SK-N-SH treated with all-trans-retinoic acid at 6 μM for 48 hours (cell line): ENCODE measurements at regions not wholly inside any gene's neighbourhood (a gene's known extent, or its start where the extent isn't known, plus 50 kb on each side); places are given as distances from the start of the nearest gene placed in this dataset.

ENCODE experiments used
- ATAC-seq: fragments of 200-7000 bp; cut with Tn5 transposase; 3 replicates; pipeline ENCODE4 v1.9.1; 2020; ENCODE audit warnings: mild to moderate bottlenecking, moderate library complexity
- ARNTL ChIP-seq: fragments of 450-650 bp; formaldehyde crosslinking; IDR thresholded peaks from 2 replicates; pipeline ENCODE4 v1.5.0; 2020; ENCODE audit warnings: low read depth, mild to moderate bottlenecking, moderate library complexity, borderline replicate concordance
- CSDC2 ChIP-seq: fragments of 250-450 bp; sonication (Bioruptor Pico); IDR thresholded peaks from 2 replicates; pipeline ENCODE4 v1.5.0; 2020; ENCODE audit warnings: mild to moderate bottlenecking, moderate library complexity
- ESRRG ChIP-seq: fragments of 250-450 bp; sonication (Bioruptor Pico); IDR thresholded peaks from 2 replicates; pipeline ENCODE4 v1.6.1; 2021; ENCODE audit warnings: mild to moderate bottlenecking
- GLIS3 ChIP-seq: fragments of 250-450 bp; sonication (Bioruptor Pico); IDR thresholded peaks from 2 replicates; pipeline ENCODE4 v1.5.0; 2020; ENCODE audit warnings: mild to moderate bottlenecking, moderate library complexity
- RARB ChIP-seq: fragments of 250-450 bp; sonication (Bioruptor Pico); IDR thresholded peaks from 2 replicates; pipeline ENCODE4 v1.8.0; 2021; ENCODE audit warnings: mild to moderate bottlenecking, moderate library complexity
- SNAI2 ChIP-seq: fragments of 250-450 bp; sonication (Bioruptor Pico); IDR thresholded peaks from 2 replicates; pipeline ENCODE4 v1.5.0; 2020; ENCODE audit warnings: mild to moderate bottlenecking, moderate library complexity
- TCF4 ChIP-seq: fragments of 250-450 bp; sonication (Bioruptor Pico); IDR thresholded peaks from 2 replicates; pipeline ENCODE4 v1.8.0; 2021; ENCODE audit warnings: mild to moderate bottlenecking, moderate library complexity, borderline replicate concordance
- TOX ChIP-seq: fragments of 250-450 bp; sonication (Bioruptor Pico); IDR thresholded peaks from 2 replicates; pipeline ENCODE4 v1.8.0; 2021; ENCODE audit warnings: mild to moderate bottlenecking, moderate library complexity, borderline replicate concordance
- ZC3H10 ChIP-seq: fragments of 250-450 bp; sonication (Bioruptor Pico); IDR thresholded peaks from 2 replicates; pipeline ENCODE4 v1.5.1; 2021; ENCODE audit warnings: mild to moderate bottlenecking, moderate library complexity
- ZFP3 ChIP-seq: fragments of 250-450 bp; sonication (Bioruptor Pico); IDR thresholded peaks from 2 replicates; pipeline ENCODE4 v1.5.0; 2020; ENCODE audit warnings: mild to moderate bottlenecking, moderate library complexity
- ZFP30 ChIP-seq: fragments of 450-650 bp; formaldehyde crosslinking; IDR thresholded peaks from 2 replicates; pipeline ENCODE4 v1.5.0; 2022; ENCODE audit warnings: mild to moderate bottlenecking, moderate library complexity
- ZNF70 ChIP-seq: fragments of 450-650 bp; formaldehyde crosslinking; IDR thresholded peaks from 2 replicates; pipeline ENCODE4 v1.5.0; 2020; ENCODE audit warnings: mild to moderate bottlenecking, moderate library complexity
- ZNF8 ChIP-seq: fragments of 450-650 bp; formaldehyde crosslinking; IDR thresholded peaks from 2 replicates; pipeline ENCODE4 v1.5.0; 2020; ENCODE audit warnings: mild to moderate bottlenecking, moderate library complexity
- TF ChIP-seq, protein P1 (sequence below): fragments of 250-450 bp; sonication (Bioruptor Pico); IDR thresholded peaks from 2 replicates; pipeline ENCODE4 v1.5.1; 2020; ENCODE audit warnings: low read depth, mild to moderate bottlenecking, moderate library complexity
- TF ChIP-seq, protein P2 (sequence below): fragments of 250-450 bp; sonication (Bioruptor Pico); IDR thresholded peaks from 2 replicates; pipeline ENCODE4 v1.8.0; 2021; ENCODE audit warnings: low read depth, mild to moderate bottlenecking, moderate library complexity, borderline replicate concordance
- TF ChIP-seq, protein P3 (sequence below): fragments of 250-450 bp; sonication (Bioruptor Pico); IDR thresholded peaks from 2 replicates; pipeline ENCODE4 v1.8.0; 2020; ENCODE audit warnings: mild to moderate bottlenecking, moderate library complexity, borderline replicate concordance
- TF ChIP-seq, protein P4 (sequence below): fragments of 250-450 bp; sonication (Bioruptor Pico); IDR thresholded peaks from 2 replicates; pipeline ENCODE4 v1.5.1; 2021; ENCODE audit warnings: mild to moderate bottlenecking, moderate library complexity
- TF ChIP-seq, protein P5 (sequence below): fragments of 250-450 bp; sonication (Bioruptor Pico); IDR thresholded peaks from 2 replicates; pipeline ENCODE4 v1.5.0; 2020; ENCODE audit warnings: mild to moderate bottlenecking, moderate library complexity

DNA sequence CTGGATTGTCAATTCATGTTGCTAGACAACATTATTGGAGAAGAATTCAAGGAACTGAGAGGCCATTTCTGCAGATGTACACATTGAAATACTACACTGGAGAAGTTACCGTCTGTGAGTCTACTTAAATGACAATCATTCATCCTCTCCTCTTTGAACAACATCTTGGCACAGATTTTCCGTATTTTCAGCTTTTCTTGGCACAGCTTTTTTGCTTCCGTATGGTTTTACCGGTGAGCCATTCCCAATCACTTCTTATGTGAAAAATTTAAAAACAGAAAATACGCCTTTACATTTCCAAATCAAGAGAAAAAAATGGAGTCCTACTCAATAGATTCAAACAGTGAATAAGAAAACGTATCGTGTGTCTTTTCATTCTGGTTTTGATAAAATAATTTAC is 1493.7 kb downstream of the AMY1C start:
- ATAC-seq, result no peak
- TF ChIP-seq ESRRG (CRISPR knock-in tag) (no peak), ZNF8 (no peak), ARNTL (CRISPR knock-in tag) (no peak), SNAI2 (no peak), ZFP30 (CRISPR knock-in tag) (no peak), GLIS3 (CRISPR knock-in tag) (no peak), TOX (CRISPR knock-in tag) (no peak), ZC3H10 (CRISPR knock-in tag) (no peak)
- TF ChIP-seq, protein P1, sequence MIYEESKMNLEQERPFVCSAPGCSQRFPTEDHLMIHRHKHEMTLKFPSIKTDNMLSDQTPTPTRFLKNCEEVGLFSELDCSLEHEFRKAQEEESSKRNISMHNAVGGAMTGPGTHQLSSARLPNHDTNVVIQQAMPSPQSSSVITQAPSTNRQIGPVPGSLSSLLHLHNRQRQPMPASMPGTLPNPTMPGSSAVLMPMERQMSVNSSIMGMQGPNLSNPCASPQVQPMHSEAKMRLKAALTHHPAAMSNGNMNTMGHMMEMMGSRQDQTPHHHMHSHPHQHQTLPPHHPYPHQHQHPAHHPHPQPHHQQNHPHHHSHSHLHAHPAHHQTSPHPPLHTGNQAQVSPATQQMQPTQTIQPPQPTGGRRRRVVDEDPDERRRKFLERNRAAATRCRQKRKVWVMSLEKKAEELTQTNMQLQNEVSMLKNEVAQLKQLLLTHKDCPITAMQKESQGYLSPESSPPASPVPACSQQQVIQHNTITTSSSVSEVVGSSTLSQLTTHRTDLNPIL (CRISPR knock-in tag), result no peak

DNA sequence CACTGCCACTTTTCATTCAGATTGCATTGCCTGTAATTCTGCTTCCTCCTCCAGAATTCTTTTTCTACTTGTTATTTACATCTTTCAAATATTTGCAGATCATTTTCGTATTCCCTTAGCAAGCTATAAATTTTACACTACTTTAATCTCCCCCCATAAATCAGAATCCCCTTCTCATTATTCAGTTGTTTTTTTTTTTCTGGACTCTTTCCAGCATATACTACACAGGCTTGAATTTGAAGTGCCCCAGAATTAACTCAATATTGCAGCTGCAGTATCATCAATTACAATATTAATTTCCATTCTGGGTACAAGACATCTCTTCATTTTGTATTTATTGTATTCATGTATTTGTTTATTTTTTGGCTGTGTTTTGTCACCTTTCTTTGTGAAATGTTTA is 1494.3 kb downstream of the AMY1C start:
- no peak for ATAC-seq
- TF ChIP-seq ZNF70 (CRISPR knock-in tag) (no peak), ZFP3 (CRISPR knock-in tag) (no peak)
- TF ChIP-seq, protein P2, sequence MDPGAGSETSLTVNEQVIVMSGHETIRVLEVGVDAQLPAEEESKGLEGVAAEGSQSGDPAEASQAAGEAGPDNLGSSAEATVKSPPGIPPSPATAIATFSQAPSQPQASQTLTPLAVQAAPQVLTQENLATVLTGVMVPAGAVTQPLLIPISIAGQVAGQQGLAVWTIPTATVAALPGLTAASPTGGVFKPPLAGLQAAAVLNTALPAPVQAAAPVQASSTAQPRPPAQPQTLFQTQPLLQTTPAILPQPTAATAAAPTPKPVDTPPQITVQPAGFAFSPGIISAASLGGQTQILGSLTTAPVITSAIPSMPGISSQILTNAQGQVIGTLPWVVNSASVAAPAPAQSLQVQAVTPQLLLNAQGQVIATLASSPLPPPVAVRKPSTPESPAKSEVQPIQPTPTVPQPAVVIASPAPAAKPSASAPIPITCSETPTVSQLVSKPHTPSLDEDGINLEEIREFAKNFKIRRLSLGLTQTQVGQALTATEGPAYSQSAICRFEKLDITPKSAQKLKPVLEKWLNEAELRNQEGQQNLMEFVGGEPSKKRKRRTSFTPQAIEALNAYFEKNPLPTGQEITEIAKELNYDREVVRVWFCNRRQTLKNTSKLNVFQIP (CRISPR knock-in tag), result no peak
- TF ChIP-seq, protein P3, sequence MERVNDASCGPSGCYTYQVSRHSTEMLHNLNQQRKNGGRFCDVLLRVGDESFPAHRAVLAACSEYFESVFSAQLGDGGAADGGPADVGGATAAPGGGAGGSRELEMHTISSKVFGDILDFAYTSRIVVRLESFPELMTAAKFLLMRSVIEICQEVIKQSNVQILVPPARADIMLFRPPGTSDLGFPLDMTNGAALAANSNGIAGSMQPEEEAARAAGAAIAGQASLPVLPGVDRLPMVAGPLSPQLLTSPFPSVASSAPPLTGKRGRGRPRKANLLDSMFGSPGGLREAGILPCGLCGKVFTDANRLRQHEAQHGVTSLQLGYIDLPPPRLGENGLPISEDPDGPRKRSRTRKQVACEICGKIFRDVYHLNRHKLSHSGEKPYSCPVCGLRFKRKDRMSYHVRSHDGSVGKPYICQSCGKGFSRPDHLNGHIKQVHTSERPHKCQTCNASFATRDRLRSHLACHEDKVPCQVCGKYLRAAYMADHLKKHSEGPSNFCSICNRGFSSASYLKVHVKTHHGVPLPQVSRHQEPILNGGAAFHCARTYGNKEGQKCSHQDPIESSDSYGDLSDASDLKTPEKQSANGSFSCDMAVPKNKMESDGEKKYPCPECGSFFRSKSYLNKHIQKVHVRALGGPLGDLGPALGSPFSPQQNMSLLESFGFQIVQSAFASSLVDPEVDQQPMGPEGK (CRISPR knock-in tag), result no peak

DNA sequence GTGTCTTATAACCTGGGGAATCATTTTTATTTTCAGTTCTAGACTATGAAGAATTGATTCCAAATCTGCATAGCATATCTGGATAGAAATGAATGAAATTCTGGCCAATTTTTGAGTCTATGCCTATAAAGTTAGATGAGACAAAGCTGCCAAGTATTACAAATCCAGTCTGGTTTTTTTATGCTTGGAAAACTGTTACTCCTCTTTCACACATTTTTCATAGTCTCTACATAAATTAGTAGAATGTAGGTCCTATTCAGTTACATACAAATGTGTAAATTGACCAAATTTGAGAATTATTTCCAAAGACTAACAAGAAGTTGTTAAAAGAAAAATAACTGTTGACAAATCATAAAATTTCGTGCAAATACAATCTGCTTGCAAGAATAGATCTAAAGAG is 1505.2 kb downstream of the AMY1C start:
- TF ChIP-seq CSDC2 (CRISPR knock-in tag) (no peak), RARB (CRISPR knock-in tag) (no peak), ZFP30 (CRISPR knock-in tag) (no peak), GLIS3 (CRISPR knock-in tag) (no peak)
- TF ChIP-seq, protein P1 (CRISPR knock-in tag), result no peak
- TF ChIP-seq, protein P4, sequence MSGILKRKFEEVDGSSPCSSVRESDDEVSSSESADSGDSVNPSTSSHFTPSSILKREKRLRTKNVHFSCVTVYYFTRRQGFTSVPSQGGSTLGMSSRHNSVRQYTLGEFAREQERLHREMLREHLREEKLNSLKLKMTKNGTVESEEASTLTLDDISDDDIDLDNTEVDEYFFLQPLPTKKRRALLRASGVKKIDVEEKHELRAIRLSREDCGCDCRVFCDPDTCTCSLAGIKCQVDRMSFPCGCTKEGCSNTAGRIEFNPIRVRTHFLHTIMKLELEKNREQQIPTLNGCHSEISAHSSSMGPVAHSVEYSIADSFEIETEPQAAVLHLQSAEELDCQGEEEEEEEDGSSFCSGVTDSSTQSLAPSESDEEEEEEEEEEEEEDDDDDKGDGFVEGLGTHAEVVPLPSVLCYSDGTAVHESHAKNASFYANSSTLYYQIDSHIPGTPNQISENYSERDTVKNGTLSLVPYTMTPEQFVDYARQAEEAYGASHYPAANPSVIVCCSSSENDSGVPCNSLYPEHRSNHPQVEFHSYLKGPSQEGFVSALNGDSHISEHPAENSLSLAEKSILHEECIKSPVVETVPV (CRISPR knock-in tag), result no peak
- no peak for ATAC-seq

DNA sequence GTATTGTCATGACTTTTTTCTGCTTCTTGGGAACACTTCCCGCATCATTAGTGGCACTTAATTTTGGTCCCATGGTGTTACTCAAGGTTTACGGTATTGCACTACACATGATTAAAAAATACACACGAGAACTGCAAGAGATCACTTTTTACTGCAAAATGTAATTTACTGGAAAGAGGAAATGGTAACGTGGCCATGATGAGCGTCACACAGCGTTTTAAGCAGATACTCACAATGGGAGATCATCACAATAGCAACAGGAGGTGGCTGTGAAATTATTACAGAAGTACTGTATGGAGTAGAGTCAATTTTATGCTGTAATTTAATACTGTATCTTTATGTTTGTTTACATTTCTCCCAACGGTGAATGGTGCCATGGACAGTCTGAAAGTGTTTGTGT is 1510.3 kb downstream of the AMY1C start:
- TF ChIP-seq, protein P1 (CRISPR knock-in tag), result no peak
- TF ChIP-seq, protein P5, sequence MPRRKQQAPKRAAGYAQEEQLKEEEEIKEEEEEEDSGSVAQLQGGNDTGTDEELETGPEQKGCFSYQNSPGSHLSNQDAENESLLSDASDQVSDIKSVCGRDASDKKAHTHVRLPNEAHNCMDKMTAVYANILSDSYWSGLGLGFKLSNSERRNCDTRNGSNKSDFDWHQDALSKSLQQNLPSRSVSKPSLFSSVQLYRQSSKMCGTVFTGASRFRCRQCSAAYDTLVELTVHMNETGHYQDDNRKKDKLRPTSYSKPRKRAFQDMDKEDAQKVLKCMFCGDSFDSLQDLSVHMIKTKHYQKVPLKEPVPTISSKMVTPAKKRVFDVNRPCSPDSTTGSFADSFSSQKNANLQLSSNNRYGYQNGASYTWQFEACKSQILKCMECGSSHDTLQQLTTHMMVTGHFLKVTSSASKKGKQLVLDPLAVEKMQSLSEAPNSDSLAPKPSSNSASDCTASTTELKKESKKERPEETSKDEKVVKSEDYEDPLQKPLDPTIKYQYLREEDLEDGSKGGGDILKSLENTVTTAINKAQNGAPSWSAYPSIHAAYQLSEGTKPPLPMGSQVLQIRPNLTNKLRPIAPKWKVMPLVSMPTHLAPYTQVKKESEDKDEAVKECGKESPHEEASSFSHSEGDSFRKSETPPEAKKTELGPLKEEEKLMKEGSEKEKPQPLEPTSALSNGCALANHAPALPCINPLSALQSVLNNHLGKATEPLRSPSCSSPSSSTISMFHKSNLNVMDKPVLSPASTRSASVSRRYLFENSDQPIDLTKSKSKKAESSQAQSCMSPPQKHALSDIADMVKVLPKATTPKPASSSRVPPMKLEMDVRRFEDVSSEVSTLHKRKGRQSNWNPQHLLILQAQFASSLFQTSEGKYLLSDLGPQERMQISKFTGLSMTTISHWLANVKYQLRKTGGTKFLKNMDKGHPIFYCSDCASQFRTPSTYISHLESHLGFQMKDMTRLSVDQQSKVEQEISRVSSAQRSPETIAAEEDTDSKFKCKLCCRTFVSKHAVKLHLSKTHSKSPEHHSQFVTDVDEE, result no peak
- no peak for TF ChIP-seq ZFP3 (CRISPR knock-in tag)
- TF ChIP-seq ESRRG (CRISPR knock-in tag), result no peak
- TF ChIP-seq, protein P2 (CRISPR knock-in tag), result no peak
- TF ChIP-seq GLIS3 (CRISPR knock-in tag), result no peak
- no peak for TF ChIP-seq TCF4
- no peak for TF ChIP-seq ZC3H10 (CRISPR knock-in tag)
- TF ChIP-seq, all 23 proteins: peak for 0
- no peak for ATAC-seq
